ENCODE measurements at regions not wholly inside any gene's neighbourhood (a gene's known extent, or its start where the extent isn't known, plus 50 kb on each side); places are given as distances from the start of the nearest gene placed in this dataset.

- no peaks in the 10 kb centered on the region for H3K4me1 ChIP-seq (ENCODE audit: insufficient read depth)
- H3K36me3 ChIP-seq (ENCODE audit: insufficient read depth): peaks cover 1% of the 10 kb centered on the region
- no peak overlapping the region for H3K27ac ChIP-seq (ENCODE audit: low read depth)
- no peak overlapping the region for H3K4me3 ChIP-seq (ENCODE audit: low read depth, low read length)
- DNase-seq (ENCODE audit: extremely low spot score): no peak
- WGBS: 98% methylated on average over 2 of the region's 2 CpGs
Observed at GRCh38 chr2:8036366-8036765, 645.5 kb upstream of the ID2 start.

- Histone ChIP-seq H3K4me3 (ENCODE audit: low read depth, low read length) (no peak overlapping the region), H3K4me1 (ENCODE audit: insufficient read depth) (no peaks in the 10 kb centered on the region), H3K27ac (ENCODE audit: low read depth) (no peak overlapping the region), H3K36me3 (ENCODE audit: insufficient read depth) (peaks cover 1% of the 10 kb centered on the region)
- 72% methylated on average over 2 of the region's 2 CpGs for WGBS
- DNase-seq (ENCODE audit: extremely low spot score): no peak
Observed at GRCh38 chr2:8039732-8040131, 642.1 kb upstream of the ID2 start.

GRCh38 chr2:8043295-8043694 lies 638.6 kb upstream of the ID2 start:
- Histone ChIP-seq H3K27ac (ENCODE audit: low read depth) (no peak overlapping the region), H3K4me3 (ENCODE audit: low read depth, low read length) (no peak overlapping the region), H3K4me1 (ENCODE audit: insufficient read depth) (no peaks in the 10 kb centered on the region), H3K36me3 (ENCODE audit: insufficient read depth) (no peaks in the 10 kb centered on the region)
- DNase-seq (ENCODE audit: extremely low spot score): no peak
- WGBS: 97% methylated on average over 4 of the region's 4 CpGs

- H3K36me3 ChIP-seq (ENCODE audit: insufficient read depth): no peaks in the 10 kb centered on the region
- H3K4me3 ChIP-seq (ENCODE audit: low read depth, low read length): no peak overlapping the region
- H3K27ac ChIP-seq (ENCODE audit: low read depth): no peak overlapping the region
- H3K4me1 ChIP-seq (ENCODE audit: insufficient read depth): no peaks in the 10 kb centered on the region
- WGBS: 97% methylated on average over 4 of the region's 4 CpGs
- DNase-seq (ENCODE audit: extremely low spot score): no peak
Observed at GRCh38 chr2:8044046-8044594, 637.7 kb upstream of the ID2 start.

GRCh38 chr2:8045081-8045614 lies 636.7 kb upstream of the ID2 start:
- H3K4me3 ChIP-seq (ENCODE audit: low read depth, low read length): no peak overlapping the region
- DNase-seq (ENCODE audit: extremely low spot score): no peak
- H3K27ac ChIP-seq (ENCODE audit: low read depth): no peak overlapping the region
- no peaks in the 10 kb centered on the region for H3K36me3 ChIP-seq (ENCODE audit: insufficient read depth)
- 93% methylated on average over 6 of the region's 6 CpGs for WGBS
- H3K4me1 ChIP-seq (ENCODE audit: insufficient read depth): no peaks in the 10 kb centered on the region

GRCh38 chr2:8046849-8047248 lies 635.0 kb upstream of the ID2 start:
- DNase-seq (ENCODE audit: extremely low spot score): no peak
- 95% methylated on average over 5 of the region's 5 CpGs for WGBS
- Histone ChIP-seq H3K4me3 (ENCODE audit: low read depth, low read length) (no peak overlapping the region), H3K36me3 (ENCODE audit: insufficient read depth) (no peaks in the 10 kb centered on the region), H3K27ac (ENCODE audit: low read depth) (no peak overlapping the region), H3K4me1 (ENCODE audit: insufficient read depth) (no peaks in the 10 kb centered on the region)

- DNase-seq (ENCODE audit: extremely low spot score): no peak
- Histone ChIP-seq H3K4me3 (ENCODE audit: low read depth, low read length) (no peak overlapping the region), H3K27ac (ENCODE audit: low read depth) (no peak overlapping the region), H3K4me1 (ENCODE audit: insufficient read depth) (no peaks in the 10 kb centered on the region), H3K36me3 (ENCODE audit: insufficient read depth) (no peaks in the 10 kb centered on the region)
- WGBS: 46% methylated on average over 4 of the region's 4 CpGs
Observed at GRCh38 chr2:8049176-8049575, 632.7 kb upstream of the ID2 start.

GRCh38 chr2:8049851-8050571 lies 631.8 kb upstream of the ID2 start:
- WGBS: 95% methylated on average over 3 of the region's 3 CpGs
- Histone ChIP-seq H3K4me1 (ENCODE audit: insufficient read depth) (no peaks in the 10 kb centered on the region), H3K27ac (ENCODE audit: low read depth) (no peak overlapping the region), H3K4me3 (ENCODE audit: low read depth, low read length) (no peak overlapping the region), H3K36me3 (ENCODE audit: insufficient read depth) (no peaks in the 10 kb centered on the region)
- no peak for DNase-seq (ENCODE audit: extremely low spot score)

GRCh38 chr2:8053216-8053615 lies 628.6 kb upstream of the ID2 start:
- Histone ChIP-seq H3K4me3 (ENCODE audit: low read depth, low read length) (no peak overlapping the region), H3K4me1 (ENCODE audit: insufficient read depth) (no peaks in the 10 kb centered on the region), H3K27ac (ENCODE audit: low read depth) (no peak overlapping the region), H3K36me3 (ENCODE audit: insufficient read depth) (no peaks in the 10 kb centered on the region)
- DNase-seq (ENCODE audit: extremely low spot score): no peak

GRCh38 chr2:8054070-8054469 lies 627.8 kb upstream of the ID2 start:
- no peak overlapping the region for H3K4me3 ChIP-seq (ENCODE audit: low read depth, low read length)
- H3K27ac ChIP-seq (ENCODE audit: low read depth): no peak overlapping the region
- WGBS: 93% methylated on average over 6 of the region's 6 CpGs
- no peaks in the 10 kb centered on the region for H3K4me1 ChIP-seq (ENCODE audit: insufficient read depth)
- H3K36me3 ChIP-seq (ENCODE audit: insufficient read depth): no peaks in the 10 kb centered on the region
- DNase-seq (ENCODE audit: extremely low spot score): no peak

GRCh38 chr2:8058652-8059051 lies 623.2 kb upstream of the ID2 start:
- Histone ChIP-seq H3K4me1 (ENCODE audit: insufficient read depth) (no peaks in the 10 kb centered on the region), H3K36me3 (ENCODE audit: insufficient read depth) (no peaks in the 10 kb centered on the region), H3K4me3 (ENCODE audit: low read depth, low read length) (no peak overlapping the region), H3K27ac (ENCODE audit: low read depth) (no peak overlapping the region)
- DNase-seq (ENCODE audit: extremely low spot score): no peak
- WGBS: 28% methylated on average over 2 of the region's 2 CpGs

- Histone ChIP-seq H3K4me3 (ENCODE audit: low read depth, low read length) (no peak overlapping the region), H3K36me3 (ENCODE audit: insufficient read depth) (no peaks in the 10 kb centered on the region), H3K4me1 (ENCODE audit: insufficient read depth) (no peaks in the 10 kb centered on the region), H3K27ac (ENCODE audit: low read depth) (no peak overlapping the region)
- no peak for DNase-seq (ENCODE audit: extremely low spot score)
- WGBS: 90% methylated on average over 3 of the region's 3 CpGs
Observed at GRCh38 chr2:8059255-8059654, 622.6 kb upstream of the ID2 start.

GRCh38 chr2:8059794-8060193 lies 622.1 kb upstream of the ID2 start:
- DNase-seq (ENCODE audit: extremely low spot score): no peak
- Histone ChIP-seq H3K4me3 (ENCODE audit: low read depth, low read length) (no peak overlapping the region), H3K36me3 (ENCODE audit: insufficient read depth) (no peaks in the 10 kb centered on the region), H3K27ac (ENCODE audit: low read depth) (no peak overlapping the region), H3K4me1 (ENCODE audit: insufficient read depth) (no peaks in the 10 kb centered on the region)
- 65% methylated on average over 4 of the region's 4 CpGs for WGBS

GRCh38 chr2:8061219-8061618 lies 620.6 kb upstream of the ID2 start:
- 81% methylated on average over 9 of the region's 9 CpGs for WGBS
- DNase-seq (ENCODE audit: extremely low spot score): no peak

More at GRCh38 chr2:8061219-8061618, 620.6 kb upstream of the ID2 start:
- H3K36me3 ChIP-seq (ENCODE audit: insufficient read depth): no peaks in the 10 kb centered on the region
- H3K4me3 ChIP-seq (ENCODE audit: low read depth, low read length): no peak overlapping the region
- no peaks in the 10 kb centered on the region for H3K4me1 ChIP-seq (ENCODE audit: insufficient read depth)
- H3K27ac ChIP-seq (ENCODE audit: low read depth): no peak overlapping the region
